ENCODE measurements at regions not wholly inside any gene's neighbourhood (a gene's known extent, or its start where the extent isn't known, plus 50 kb on each side); places are given as distances from the start of the nearest gene placed in this dataset.
A peak's percentile ranks its signal among the peaks of the same experiment; 100 is the strongest.

DNA sequence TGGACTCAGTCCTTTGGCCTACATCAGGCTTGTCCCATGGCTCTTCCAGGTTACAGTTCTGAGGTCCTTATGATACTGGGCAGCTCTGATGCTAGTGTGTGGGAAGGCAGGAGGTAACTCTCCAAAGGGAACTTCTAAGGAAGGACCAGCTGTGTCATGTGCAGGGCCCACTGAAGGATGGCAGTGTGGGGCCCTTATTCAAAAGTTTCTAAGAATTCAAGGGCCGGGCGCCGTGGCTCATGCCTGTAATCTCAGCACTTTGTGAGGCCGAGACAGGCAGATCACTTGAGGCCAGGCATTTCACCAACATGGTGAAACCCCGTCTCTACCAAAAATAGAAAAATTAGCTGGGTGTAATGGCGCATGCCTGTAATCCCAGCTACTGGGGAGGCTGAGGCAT lies 254.2 kb upstream of the HABP2 start:
- FAIRE-seq = no peak
- no peak for TF ChIP-seq POU2F2 (IDR thresholded peaks at IDR 0.05; ENCODE audit: low read depth, low read length)
- DNase-seq (ENCODE audit: insufficient read length, low spot score) = no peak

DNA sequence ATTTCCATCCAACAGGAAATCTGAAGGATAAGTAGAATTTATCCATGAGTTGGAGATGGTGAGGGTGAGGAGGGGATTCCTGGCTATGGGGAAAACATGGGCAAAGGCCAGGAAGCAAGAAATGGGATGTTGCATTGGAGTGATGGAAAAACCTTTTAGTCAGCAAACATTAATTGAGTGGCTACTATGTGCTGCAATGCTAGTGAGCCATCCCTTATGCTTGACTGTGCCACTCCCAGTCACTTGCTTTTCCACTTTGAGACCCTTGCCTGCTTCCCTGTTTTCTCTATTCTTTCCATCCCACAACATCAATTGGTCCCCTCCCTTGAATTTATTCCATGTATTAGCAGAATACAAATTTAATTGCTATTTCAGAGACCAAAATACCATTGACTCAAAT lies 252.7 kb upstream of the HABP2 start:
- DNase-seq (ENCODE audit: insufficient read length, low spot score) (no peak), FAIRE-seq (no peak)
- no peak for TF ChIP-seq POLR2A (IDR thresholded peaks at IDR 0.05; ENCODE audit: low read depth, low read length)
- TF ChIP-seq TAF1 (IDR thresholded peaks at IDR 0.05; ENCODE audit: low read depth, low read length) = no peak
- TF ChIP-seq SPI1 (IDR thresholded peaks at IDR 0.05; ENCODE audit: low read depth, low read length) = no peak
- TF ChIP-seq POU2F2 (IDR thresholded peaks at IDR 0.05; ENCODE audit: low read depth, low read length) = no peak
- no peak for TF ChIP-seq POLR2AphosphoS5 (IDR thresholded peaks at IDR 0.05; ENCODE audit: low read depth, low read length)
- no peak for TF ChIP-seq PAX5 (IDR thresholded peaks at IDR 0.05; ENCODE audit: insufficient read depth, low read length, severe bottlenecking)

DNA sequence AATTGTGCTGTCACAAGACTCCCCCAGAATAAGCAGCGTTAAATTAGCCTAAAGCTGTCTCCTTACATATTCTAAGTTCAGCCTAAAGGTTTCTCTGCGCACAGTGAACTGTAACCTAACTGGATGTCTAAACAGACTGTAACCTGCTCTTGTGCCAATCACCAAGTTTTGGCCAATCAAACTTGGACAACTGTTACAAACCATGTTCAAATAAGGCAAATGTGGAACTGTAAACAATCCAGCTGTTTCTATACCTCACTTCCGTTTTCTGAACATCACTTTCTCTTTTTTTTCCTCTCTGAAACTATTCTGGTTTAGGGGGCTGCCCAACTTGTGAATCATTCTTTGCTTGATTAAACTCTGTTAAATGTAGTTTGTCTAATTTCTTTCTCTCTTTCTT lies 252.2 kb upstream of the HABP2 start:
- DNase-seq (ENCODE audit: insufficient read length, low spot score) (no peak), FAIRE-seq (peak; percentile 64)
- TF ChIP-seq SPI1 (IDR thresholded peaks at IDR 0.05; ENCODE audit: low read depth, low read length) (peak; percentile 75), POLR2A (IDR thresholded peaks at IDR 0.05; ENCODE audit: low read depth, low read length) (no peak)

DNA sequence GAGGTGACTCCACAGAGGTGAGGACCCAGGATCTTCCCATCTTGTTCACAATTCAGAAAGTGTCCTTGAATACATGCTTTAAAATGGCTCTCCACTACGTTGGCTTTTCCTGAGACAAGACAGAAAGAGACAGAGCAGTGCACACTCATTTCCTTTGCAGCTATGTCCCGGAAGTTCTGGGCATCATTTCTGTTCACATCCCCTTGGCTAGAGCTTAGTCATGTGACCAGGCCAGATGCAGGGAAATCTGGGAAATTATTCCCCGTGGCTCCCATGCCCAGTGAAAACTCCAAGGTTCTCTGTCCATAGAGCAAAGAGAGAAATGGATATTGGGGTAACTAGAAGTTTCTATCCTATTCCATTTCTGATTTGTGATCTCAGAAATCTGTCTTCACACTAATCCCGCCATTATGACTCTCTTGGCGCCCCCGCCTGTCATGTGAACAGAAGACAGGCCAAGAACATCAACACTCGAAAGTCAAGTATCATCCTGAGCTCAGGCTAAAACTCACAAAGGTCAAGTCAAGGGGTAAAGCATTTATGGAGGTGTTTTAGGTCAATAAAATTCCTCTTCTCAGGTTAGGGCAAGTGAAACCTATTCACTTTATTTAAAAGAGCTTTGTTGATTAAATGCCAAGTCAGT lies 251.4 kb upstream of the HABP2 start:
- no peak for TF ChIP-seq SPI1 (IDR thresholded peaks at IDR 0.05; ENCODE audit: low read depth, low read length)
- no peak for TF ChIP-seq PAX5 (IDR thresholded peaks at IDR 0.05; ENCODE audit: insufficient read depth, low read length, severe bottlenecking)
- TF ChIP-seq TAF1 (IDR thresholded peaks at IDR 0.05; ENCODE audit: low read depth, low read length) = no peak
- DNase-seq (ENCODE audit: insufficient read length, low spot score) (no peak), FAIRE-seq (no peak)

DNA sequence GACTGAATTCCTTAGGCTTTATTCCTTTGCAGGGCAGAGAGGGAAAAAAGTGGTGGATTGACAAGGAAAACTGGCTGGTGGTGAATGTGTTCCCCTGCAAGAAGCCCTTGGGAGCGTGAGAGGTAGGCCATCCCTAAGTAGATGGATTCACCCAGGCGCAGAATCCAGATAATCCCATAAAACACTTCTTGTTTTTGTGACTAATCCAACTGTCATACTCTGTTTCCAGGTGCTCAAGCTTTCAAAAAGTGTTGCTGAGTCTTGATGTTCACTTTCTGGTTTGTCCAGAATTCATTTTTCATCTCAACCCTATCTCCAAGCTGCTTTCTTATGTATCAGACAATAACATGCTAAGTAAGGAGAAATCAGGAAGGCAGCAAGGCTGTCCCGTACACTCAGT lies 250.8 kb upstream of the HABP2 start:
- TF ChIP-seq POU2F2 (IDR thresholded peaks at IDR 0.05; ENCODE audit: low read depth, low read length) (no peak), PAX5 (IDR thresholded peaks at IDR 0.05; ENCODE audit: insufficient read depth, low read length, severe bottlenecking) (no peak), SPI1 (IDR thresholded peaks at IDR 0.05; ENCODE audit: low read depth, low read length) (no peak), POLR2AphosphoS5 (IDR thresholded peaks at IDR 0.05; ENCODE audit: low read depth, low read length) (no peak), POLR2A (IDR thresholded peaks at IDR 0.05; ENCODE audit: low read depth, low read length) (no peak), TAF1 (IDR thresholded peaks at IDR 0.05; ENCODE audit: low read depth, low read length) (no peak)
- DNase-seq (ENCODE audit: insufficient read length, low spot score) = no peak
- no peak for FAIRE-seq

DNA sequence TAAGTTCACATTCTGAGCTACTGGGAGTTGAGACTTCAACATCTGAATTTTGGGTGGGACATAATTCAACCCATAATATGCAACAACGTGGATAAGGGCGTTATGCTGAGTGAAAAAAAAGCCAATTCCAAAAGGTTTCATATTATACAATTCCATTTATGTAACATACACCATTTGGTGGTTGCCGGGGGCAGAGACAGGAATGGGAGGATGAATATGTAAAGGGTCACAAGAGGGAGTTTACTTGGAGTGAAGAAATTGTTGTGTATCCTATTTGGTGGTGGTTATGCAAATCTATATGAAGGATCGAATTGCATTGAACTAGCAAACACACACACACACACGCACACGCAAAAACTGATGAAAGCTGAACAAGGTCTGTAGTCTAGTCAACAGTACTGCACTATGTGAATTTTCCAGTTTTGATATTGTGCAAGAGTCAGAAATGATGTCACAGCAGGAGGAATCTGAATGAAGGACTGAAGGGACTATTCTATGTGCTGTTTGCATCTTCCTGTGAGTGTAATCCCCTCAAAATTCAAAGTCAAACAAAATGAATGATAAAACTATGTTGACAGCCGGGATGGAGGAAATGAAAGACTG lies 249.2 kb upstream of the HABP2 start:
- FAIRE-seq (no peak), DNase-seq (ENCODE audit: insufficient read length, low spot score) (no peak)
- no peak for TF ChIP-seq PAX5 (IDR thresholded peaks at IDR 0.05; ENCODE audit: insufficient read depth, low read length, severe bottlenecking)
- TF ChIP-seq TAF1 (IDR thresholded peaks at IDR 0.05; ENCODE audit: low read depth, low read length) = no peak
- TF ChIP-seq POU2F2 (IDR thresholded peaks at IDR 0.05; ENCODE audit: low read depth, low read length) = no peak
- no peak for TF ChIP-seq POLR2A (IDR thresholded peaks at IDR 0.05; ENCODE audit: low read depth, low read length)
- no peak for TF ChIP-seq POLR2AphosphoS5 (IDR thresholded peaks at IDR 0.05; ENCODE audit: low read depth, low read length)
- no peak for TF ChIP-seq SPI1 (IDR thresholded peaks at IDR 0.05; ENCODE audit: low read depth, low read length)

DNA sequence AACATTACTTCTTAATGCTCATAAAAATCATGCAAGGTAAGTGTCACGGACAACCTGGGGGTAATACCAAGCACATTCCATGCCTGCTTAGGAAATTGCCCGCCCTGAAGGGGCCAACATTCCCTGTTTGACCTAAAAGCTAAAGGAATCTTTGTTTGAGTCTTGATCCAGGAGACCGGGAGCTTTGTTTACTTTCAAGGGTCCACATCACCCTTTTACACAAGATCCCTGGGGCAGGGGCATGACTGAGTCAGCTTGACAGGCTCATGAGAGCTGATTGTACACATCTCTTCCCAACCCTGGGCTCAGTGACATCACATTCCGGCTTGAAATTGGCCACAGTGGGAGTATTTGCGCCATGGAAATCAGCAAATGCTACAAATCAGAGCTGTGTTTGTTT lies 248.1 kb upstream of the HABP2 start:
- no peak for TF ChIP-seq POU2F2 (IDR thresholded peaks at IDR 0.05; ENCODE audit: low read depth, low read length)
- TF ChIP-seq PAX5 (IDR thresholded peaks at IDR 0.05; ENCODE audit: insufficient read depth, low read length, severe bottlenecking) = no peak
- TF ChIP-seq TAF1 (IDR thresholded peaks at IDR 0.05; ENCODE audit: low read depth, low read length) = no peak
- no peak for TF ChIP-seq POLR2AphosphoS5 (IDR thresholded peaks at IDR 0.05; ENCODE audit: low read depth, low read length)
- TF ChIP-seq SPI1 (IDR thresholded peaks at IDR 0.05; ENCODE audit: low read depth, low read length) = no peak
- no peak for TF ChIP-seq POLR2A (IDR thresholded peaks at IDR 0.05; ENCODE audit: low read depth, low read length)
- FAIRE-seq (no peak), DNase-seq (ENCODE audit: insufficient read length, low spot score) (no peak)

DNA sequence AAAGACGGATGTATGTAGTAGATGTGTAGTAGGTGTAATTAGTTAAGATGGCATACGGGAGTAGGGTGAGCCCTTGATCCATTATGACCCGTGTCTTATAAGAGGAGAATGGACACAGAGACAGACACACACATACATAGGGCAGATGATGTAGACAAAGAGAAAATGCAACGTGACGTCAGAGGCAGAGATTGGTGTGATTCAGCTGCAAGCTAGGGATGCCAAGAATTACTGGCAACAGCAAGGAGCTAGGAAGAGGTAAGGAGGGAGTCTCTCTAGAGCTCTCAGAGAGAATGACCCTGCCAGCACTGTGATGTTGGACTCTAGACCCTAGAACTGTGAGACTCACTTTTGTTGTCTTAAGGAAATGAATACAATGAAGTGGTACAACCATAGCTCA lies 247.0 kb upstream of the HABP2 start:
- no peak for DNase-seq (ENCODE audit: insufficient read length, low spot score)
- FAIRE-seq = no peak
- TF ChIP-seq POLR2A (IDR thresholded peaks at IDR 0.05; ENCODE audit: low read depth, low read length) = no peak
- no peak for TF ChIP-seq SPI1 (IDR thresholded peaks at IDR 0.05; ENCODE audit: low read depth, low read length)
- TF ChIP-seq PAX5 (IDR thresholded peaks at IDR 0.05; ENCODE audit: insufficient read depth, low read length, severe bottlenecking) = no peak

DNA sequence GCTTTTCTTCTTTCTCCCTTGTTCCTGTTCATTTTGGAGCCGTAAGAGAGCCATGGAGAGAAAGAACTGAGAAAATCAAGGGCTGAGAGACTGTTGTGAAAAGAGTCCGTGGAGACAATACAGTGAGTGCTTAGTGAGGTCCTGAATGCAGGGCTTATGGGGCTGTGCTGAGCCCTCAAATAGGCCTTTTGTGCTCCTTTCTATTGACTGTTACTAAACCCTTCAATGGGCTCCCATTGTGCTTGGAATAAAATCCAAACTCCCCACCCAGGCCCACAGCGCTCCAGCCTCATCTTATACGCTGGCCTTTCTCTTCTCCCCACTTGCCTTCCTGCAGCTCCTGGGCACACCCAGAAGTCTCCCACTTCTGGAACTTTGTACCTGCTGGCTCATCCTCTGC lies 243.1 kb upstream of the HABP2 start:
- TF ChIP-seq SPI1 (IDR thresholded peaks at IDR 0.05; ENCODE audit: low read depth, low read length) (no peak), POU2F2 (IDR thresholded peaks at IDR 0.05; ENCODE audit: low read depth, low read length) (no peak), POLR2AphosphoS5 (IDR thresholded peaks at IDR 0.05; ENCODE audit: low read depth, low read length) (no peak), PAX5 (IDR thresholded peaks at IDR 0.05; ENCODE audit: insufficient read depth, low read length, severe bottlenecking) (no peak), POLR2A (IDR thresholded peaks at IDR 0.05; ENCODE audit: low read depth, low read length) (no peak), TAF1 (IDR thresholded peaks at IDR 0.05; ENCODE audit: low read depth, low read length) (no peak)
- FAIRE-seq (no peak), DNase-seq (ENCODE audit: insufficient read length, low spot score) (no peak)

DNA sequence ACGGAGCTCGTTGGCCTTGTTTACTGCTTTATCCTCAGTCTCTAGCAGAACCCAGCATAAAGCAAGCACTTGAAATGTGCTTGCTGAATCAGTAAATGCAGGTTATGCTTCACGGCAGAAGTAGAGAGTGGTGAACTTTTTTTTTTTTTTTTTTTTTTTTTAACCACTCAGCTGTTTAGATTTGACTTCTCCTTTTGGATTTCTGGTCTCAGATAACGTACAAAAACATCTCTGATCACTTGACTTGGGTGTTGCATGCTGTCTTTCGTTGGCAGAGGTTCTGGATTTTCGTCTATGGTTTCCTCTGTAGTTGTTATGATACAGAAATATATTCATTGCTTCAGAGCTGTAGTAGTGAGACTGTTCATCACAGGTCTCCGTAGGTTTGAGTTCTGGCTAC lies 242.5 kb upstream of the HABP2 start:
- FAIRE-seq (no peak), DNase-seq (ENCODE audit: insufficient read length, low spot score) (no peak)
- TF ChIP-seq POU2F2 (IDR thresholded peaks at IDR 0.05; ENCODE audit: low read depth, low read length) = no peak
- no peak for TF ChIP-seq TAF1 (IDR thresholded peaks at IDR 0.05; ENCODE audit: low read depth, low read length)
- TF ChIP-seq PAX5 (IDR thresholded peaks at IDR 0.05; ENCODE audit: insufficient read depth, low read length, severe bottlenecking) = no peak
- no peak for TF ChIP-seq POLR2A (IDR thresholded peaks at IDR 0.05; ENCODE audit: low read depth, low read length)
- no peak for TF ChIP-seq POLR2AphosphoS5 (IDR thresholded peaks at IDR 0.05; ENCODE audit: low read depth, low read length)
- no peak for TF ChIP-seq SPI1 (IDR thresholded peaks at IDR 0.05; ENCODE audit: low read depth, low read length)

Measured in GM12891 (cell line).